Suprapubic skin (tissue), 4 donors: ENCODE measurements at regions not wholly inside any gene's neighbourhood (a gene's known extent, or its start where the extent isn't known, plus 50 kb on each side); places are given as distances from the start of the nearest gene placed in this dataset.

Experiments used
- POLR2A ChIP-seq, 2 donors: fragments of 450-650 bp; IDR thresholded peaks; one replicate each; pipeline ENCODE4 v1.6.1; 2017; ENCODE audit warnings: antibody characterized with exemption in 2 of 2, mild to moderate bottlenecking in 2 of 2, moderate library complexity in 2 of 2
- POLR2AphosphoS5 ChIP-seq, 3 donors: sonication (generic); formaldehyde crosslinking; IDR thresholded peaks; one replicate each; pipeline ENCODE4 v1.6.1; 2017; ENCODE audit warnings: antibody characterized with exemption in 3 of 3
- TF ChIP-seq, protein P1 (sequence below), 2 donors: fragments of 200-600 bp in 1 of 2; fragments of 450-650 bp in 1 of 2; sonication (generic) in 1 of 2; IDR thresholded peaks; one replicate each; pipeline ENCODE4 v1.5.1; 2016 to 2019; ENCODE audit warnings: antibody characterized with exemption in 2 of 2, mild to moderate bottlenecking in 1 of 2, moderate library complexity in 1 of 2

DNA sequence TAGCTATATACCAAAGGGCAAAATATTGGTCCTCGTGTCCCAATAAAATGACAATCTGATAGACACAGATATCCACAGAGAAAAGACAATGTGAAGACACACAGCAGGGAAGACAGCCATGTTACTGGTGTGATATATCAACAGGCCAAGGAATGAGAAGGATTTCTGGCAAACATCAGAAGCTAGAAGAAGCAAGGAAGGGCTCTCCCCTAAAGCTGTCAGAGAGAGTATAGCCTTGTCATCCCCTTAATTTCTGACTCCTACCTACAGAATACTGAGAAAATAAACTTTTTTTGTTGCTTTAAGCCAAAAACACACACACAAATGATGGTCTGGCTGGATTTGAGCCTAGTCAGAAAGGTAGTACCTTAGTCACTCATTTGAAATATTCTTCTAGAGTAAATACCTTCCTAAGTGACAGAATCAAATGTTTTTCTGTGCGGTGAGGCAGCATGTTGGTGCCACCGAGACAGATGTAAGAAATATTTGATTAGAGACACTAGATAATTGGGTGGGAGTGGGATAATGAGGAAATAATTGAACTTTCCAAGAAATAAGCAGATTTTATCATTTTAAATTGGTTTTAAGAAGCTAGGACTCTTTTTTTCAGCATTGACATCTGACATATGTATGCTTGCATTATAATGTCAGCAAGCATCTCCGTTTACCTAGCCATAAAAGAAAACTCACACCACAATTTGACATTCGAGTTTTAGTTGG, 123.4 kb upstream of the TFAP2D start:
- TF ChIP-seq, protein P1, sequence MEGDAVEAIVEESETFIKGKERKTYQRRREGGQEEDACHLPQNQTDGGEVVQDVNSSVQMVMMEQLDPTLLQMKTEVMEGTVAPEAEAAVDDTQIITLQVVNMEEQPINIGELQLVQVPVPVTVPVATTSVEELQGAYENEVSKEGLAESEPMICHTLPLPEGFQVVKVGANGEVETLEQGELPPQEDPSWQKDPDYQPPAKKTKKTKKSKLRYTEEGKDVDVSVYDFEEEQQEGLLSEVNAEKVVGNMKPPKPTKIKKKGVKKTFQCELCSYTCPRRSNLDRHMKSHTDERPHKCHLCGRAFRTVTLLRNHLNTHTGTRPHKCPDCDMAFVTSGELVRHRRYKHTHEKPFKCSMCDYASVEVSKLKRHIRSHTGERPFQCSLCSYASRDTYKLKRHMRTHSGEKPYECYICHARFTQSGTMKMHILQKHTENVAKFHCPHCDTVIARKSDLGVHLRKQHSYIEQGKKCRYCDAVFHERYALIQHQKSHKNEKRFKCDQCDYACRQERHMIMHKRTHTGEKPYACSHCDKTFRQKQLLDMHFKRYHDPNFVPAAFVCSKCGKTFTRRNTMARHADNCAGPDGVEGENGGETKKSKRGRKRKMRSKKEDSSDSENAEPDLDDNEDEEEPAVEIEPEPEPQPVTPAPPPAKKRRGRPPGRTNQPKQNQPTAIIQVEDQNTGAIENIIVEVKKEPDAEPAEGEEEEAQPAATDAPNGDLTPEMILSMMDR (IDR thresholded peaks at IDR 0.05): no peak
- TF ChIP-seq POLR2A (IDR thresholded peaks at IDR 0.05): no peak
- no peak for TF ChIP-seq POLR2AphosphoS5 (IDR thresholded peaks at IDR 0.05)
